Endothelial cell of umbilical vein (primary cell): ENCODE measurements at regions not wholly inside any gene's neighbourhood (a gene's known extent, or its start where the extent isn't known, plus 50 kb on each side); places are given as distances from the start of the nearest gene placed in this dataset.

Experiments used
- BruUV-seq: library from RNA; stranded (reverse); fragments of 400-500 nt; replicated peaks from 2 replicates; lab custom pipeline; 2021; lab: Mats Ljungman, UMichigan
- CTCF ChIA-PET: fragments of 300-600, 350-600 bp; sonication (Branson Sonifier 250); formaldehyde crosslinking; loops from one replicate; lab custom pipeline; 2021; ENCODE audit warnings: antibody characterized with exemption, inconsistent platforms; lab: Charles Lee
- POLR2A ChIA-PET: fragments of 300-600, 350-600 bp; sonication (Branson Sonifier 250); formaldehyde crosslinking; loops from one replicate; lab custom pipeline; 2021; ENCODE audit warnings: antibody characterized with exemption, inconsistent platforms; lab: Charles Lee
- DNase-seq: peaks from one replicate; pipeline ENCODE4 v3.0.0-alpha.2; 2011; ENCODE audit warnings: low read depth, low spot score
- FAIRE-seq: peaks from 2 replicates; lab custom pipeline; 2011; peaks lifted over from hg19 to GRCh38; lab: Jason Lieb, UNC
- H2AFZ ChIP-seq: 2 replicates; pipeline ENCODE4 v1.6.0; 2012; ENCODE audit warnings: low read depth, low read length, control low read depth, inconsistent platforms
- H3K27ac ChIP-seq: 2 replicates; pipeline ENCODE4 v1.5.1; 2011; ENCODE audit warnings: low read depth, mild to moderate bottlenecking, control low read depth, low read length, moderate library complexity; ENCODE audit not compliant: insufficient read depth
- H3K27me3 ChIP-seq, 2 experiments: 2 replicates each; pipeline versions ENCODE4 v1.6.0 to v1.6.1; 2011; ENCODE audit warnings: low read length in 2 of 2, mixed read lengths in 1 of 2; ENCODE audit not compliant: control insufficient read depth in 2 of 2, insufficient read depth in 2 of 2
- H3K36me3 ChIP-seq, 2 experiments: 2 replicates in 1 of 2; 3 replicates in 1 of 2; pipeline ENCODE4 v1.5.1; 2011; ENCODE audit warnings: low read length in 2 of 2, mild to moderate bottlenecking in 1 of 2, moderate library complexity in 1 of 2; ENCODE audit not compliant: control insufficient read depth in 2 of 2, insufficient read depth in 2 of 2; ENCODE audit errors: extremely low read depth in 1 of 2
- H3K4me1 ChIP-seq: 3 replicates; pipeline ENCODE4 v1.5.1; 2011; ENCODE audit warnings: mild to moderate bottlenecking, low read length; ENCODE audit not compliant: control insufficient read depth, insufficient read depth; ENCODE audit errors: extremely low read depth
- H3K4me2 ChIP-seq: 2 replicates; pipeline ENCODE4 v1.6.1; 2011; ENCODE audit warnings: low read length, control low read depth, mixed read lengths; ENCODE audit not compliant: insufficient read depth
- H3K4me3 ChIP-seq, 3 experiments: fragments of 200-600 bp in 1 of 3; sonication (generic), shearing (Covaris generic) in 1 of 3; replicated peaks in 1 of 3; 2 replicates each; pipeline ENCODE4 v1.5.1; 2011 to 2016; ENCODE audit warnings: control low read depth in 3 of 3, low read length in 3 of 3, mild to moderate bottlenecking in 2 of 3, inconsistent platforms in 1 of 3, low read depth in 1 of 3, moderate library complexity in 1 of 3; ENCODE audit not compliant: insufficient read depth in 1 of 3
- H3K79me2 ChIP-seq: 2 replicates; pipeline ENCODE4 v1.6.0; 2012; ENCODE audit warnings: low read length, inconsistent platforms; ENCODE audit not compliant: control insufficient read depth, insufficient read depth
- H3K9ac ChIP-seq: replicated peaks from 2 replicates; pipeline ENCODE3; 2011; ENCODE audit warnings: low read length, control low read depth; ENCODE audit not compliant: insufficient read depth; ENCODE audit errors: extremely low read depth
- H3K9me1 ChIP-seq: replicated peaks from 3 replicates; pipeline ENCODE4 v1.6.0; 2011; ENCODE audit warnings: mild to moderate bottlenecking, low read length; ENCODE audit not compliant: control insufficient read depth, insufficient read depth; ENCODE audit errors: extremely low read depth
- H3K9me3 ChIP-seq: replicated peaks from 2 replicates; pipeline ENCODE4 v1.5.1; 2012; ENCODE audit warnings: low read length, inconsistent platforms; ENCODE audit not compliant: control insufficient read depth, insufficient read depth
- H4K20me1 ChIP-seq: replicated peaks from 2 replicates; pipeline ENCODE3; 2011; ENCODE audit warnings: mild to moderate bottlenecking, low read length; ENCODE audit not compliant: control insufficient read depth, insufficient read depth; ENCODE audit errors: extremely low read depth
- EZH2 ChIP-seq: IDR thresholded peaks from 2 replicates; pipeline ENCODE4 v1.6.1; 2012; ENCODE audit warnings: borderline replicate concordance, low read depth, mild to moderate bottlenecking, moderate library complexity, low read length, inconsistent platforms; ENCODE audit not compliant: severe bottlenecking
- FOS ChIP-seq: IDR thresholded peaks from 2 replicates; pipeline ENCODE4 v1.6.1; 2011; ENCODE audit warnings: mild to moderate bottlenecking, low read length, moderate library complexity, borderline replicate concordance; ENCODE audit not compliant: insufficient read depth
- JUN ChIP-seq: IDR thresholded peaks from 2 replicates; pipeline ENCODE4 v1.6.1; 2011; ENCODE audit warnings: borderline replicate concordance, low read depth; ENCODE audit not compliant: insufficient read length, insufficient read depth
- MYC ChIP-seq: IDR thresholded peaks from one replicate; pipeline ENCODE4 v1.6.1; 2011; ENCODE audit warnings: mild to moderate bottlenecking, low read depth, low read length
- POLR2AphosphoS5 ChIP-seq: IDR thresholded peaks from 2 replicates; pipeline ENCODE4 v1.6.1; 2012; ENCODE audit warnings: low read depth, mild to moderate bottlenecking, control low read depth, low read length, moderate library complexity; ENCODE audit not compliant: insufficient read depth
- dilution Hi-C: fragments of 300-500 bp; cut with MboI; formaldehyde crosslinking; loops from one replicate; pipeline ENCODE4 v1.15.0; 2019; ENCODE audit warnings: low sequenced_read_pairs; ENCODE audit not compliant: extremely low pct_ligation_motif_present
- intact Hi-C: fragments of 100-400 bp; cut with micrococcal nuclease; formaldehyde crosslinking; loops from one replicate; pipeline ENCODE4 v1.10.0; 2022
- TF ChIP-seq, protein P1 (sequence below), 2 donors: IDR thresholded peaks; 1 replicate in 1 of 2; 2 replicates in 1 of 2; pipeline ENCODE4 v1.5.1; 2011; ENCODE audit warnings: low read length in 2 of 2, mild to moderate bottlenecking in 2 of 2, moderate library complexity in 2 of 2, control low read depth in 1 of 2, inconsistent platforms in 1 of 2, low read depth in 1 of 2; ENCODE audit not compliant: insufficient read depth in 1 of 2; ENCODE audit errors: extremely low read depth in 1 of 2
- TF ChIP-seq, protein P2 (sequence below): IDR thresholded peaks from 2 replicates; pipeline ENCODE4 v1.6.1; 2011; ENCODE audit not compliant: insufficient read depth, insufficient read length

DNA sequence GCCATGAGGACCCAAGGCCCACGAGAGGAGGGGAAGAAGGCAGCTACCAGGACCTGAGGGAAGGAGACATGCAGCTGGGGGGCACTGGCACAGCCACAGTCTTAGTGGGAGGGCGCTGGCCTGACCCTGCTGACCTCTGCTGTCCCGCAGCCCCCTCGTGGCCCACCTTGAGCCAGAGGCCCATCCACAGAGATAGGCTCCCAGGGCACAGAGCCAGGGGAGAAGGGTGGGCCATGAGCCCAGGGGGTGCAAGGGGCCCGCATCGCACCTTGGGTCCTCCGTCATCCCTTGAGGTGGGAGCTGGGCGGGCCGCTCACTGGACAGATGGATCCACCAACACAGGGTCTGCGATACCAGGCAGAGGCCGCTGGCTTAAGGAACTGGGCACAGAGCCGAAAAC lies 387.7 kb upstream of the PFKP start:
- Histone ChIP-seq H3K4me3 (no peak overlapping the region), H3K79me2 (no peaks in the 10 kb centered on the region), H3K9me3 (peaks cover 12% of the 10 kb centered on the region), H3K9me1 (no peaks in the 10 kb centered on the region), H3K9ac (no peak overlapping the region), H2AFZ (no peak overlapping the region), H4K20me1 (no peaks in the 10 kb centered on the region), H3K27ac (no peak overlapping the region), H3K4me1 (no peaks in the 10 kb centered on the region), H3K27me3 (no peaks in the 10 kb centered on the region), H3K36me3 (no peaks in the 10 kb centered on the region), H3K4me2 (no peak overlapping the region)
- dilution Hi-C loops: no loop called here
- TF ChIP-seq, protein P1, sequence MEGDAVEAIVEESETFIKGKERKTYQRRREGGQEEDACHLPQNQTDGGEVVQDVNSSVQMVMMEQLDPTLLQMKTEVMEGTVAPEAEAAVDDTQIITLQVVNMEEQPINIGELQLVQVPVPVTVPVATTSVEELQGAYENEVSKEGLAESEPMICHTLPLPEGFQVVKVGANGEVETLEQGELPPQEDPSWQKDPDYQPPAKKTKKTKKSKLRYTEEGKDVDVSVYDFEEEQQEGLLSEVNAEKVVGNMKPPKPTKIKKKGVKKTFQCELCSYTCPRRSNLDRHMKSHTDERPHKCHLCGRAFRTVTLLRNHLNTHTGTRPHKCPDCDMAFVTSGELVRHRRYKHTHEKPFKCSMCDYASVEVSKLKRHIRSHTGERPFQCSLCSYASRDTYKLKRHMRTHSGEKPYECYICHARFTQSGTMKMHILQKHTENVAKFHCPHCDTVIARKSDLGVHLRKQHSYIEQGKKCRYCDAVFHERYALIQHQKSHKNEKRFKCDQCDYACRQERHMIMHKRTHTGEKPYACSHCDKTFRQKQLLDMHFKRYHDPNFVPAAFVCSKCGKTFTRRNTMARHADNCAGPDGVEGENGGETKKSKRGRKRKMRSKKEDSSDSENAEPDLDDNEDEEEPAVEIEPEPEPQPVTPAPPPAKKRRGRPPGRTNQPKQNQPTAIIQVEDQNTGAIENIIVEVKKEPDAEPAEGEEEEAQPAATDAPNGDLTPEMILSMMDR (IDR thresholded peaks at IDR 0.05; ENCODE audit: extremely low read depth in 1 of 2, insufficient read depth in 1 of 2, low read depth in 1 of 2, low read length in 2 of 2): no peak
- TF ChIP-seq EZH2: no peak
- TF ChIP-seq JUN: no peak
- no peak for TF ChIP-seq MYC
- TF ChIP-seq, protein P2, sequence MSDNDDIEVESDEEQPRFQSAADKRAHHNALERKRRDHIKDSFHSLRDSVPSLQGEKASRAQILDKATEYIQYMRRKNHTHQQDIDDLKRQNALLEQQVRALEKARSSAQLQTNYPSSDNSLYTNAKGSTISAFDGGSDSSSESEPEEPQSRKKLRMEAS: no peak
- no peak for TF ChIP-seq FOS
- no peak for TF ChIP-seq POLR2AphosphoS5
- BruUV-seq: no TSS peak
- POLR2A ChIA-PET: no interaction called here
- no peak for DNase-seq
- intact Hi-C loops: no loop called here
- CTCF ChIA-PET: no interaction called here
- FAIRE-seq: no peak
